GM21390 (cell line): ENCODE measurements at regions not wholly inside any gene's neighbourhood (a gene's known extent, or its start where the extent isn't known, plus 50 kb on each side); places are given as distances from the start of the nearest gene placed in this dataset.
"Not testable (repeated sequence)": the region's sequence is repeated elsewhere in the genome, so short reads cannot be mapped to it uniquely, and the experiment has no call there.

Experiments used
- ATAC-seq: cut with Tn5 transposase; IDR thresholded peaks from one replicate; pipeline ENCODE4 v1.9.1; 2021; ENCODE audit not compliant: unreplicated experiment

GRCh38 chr20:11467436-11467835 is 450.3 kb upstream of the BTBD3 start:
- no peak for ATAC-seq

- ATAC-seq: no peak
Observed at GRCh38 chr20:11468880-11469279, 448.8 kb upstream of the BTBD3 start.

GRCh38 chr20:11469795-11470435 is 447.8 kb upstream of the BTBD3 start:
- ATAC-seq: no peak

GRCh38 chr20:11473983-11474382 is 443.7 kb upstream of the BTBD3 start:
- no peak for ATAC-seq

- ATAC-seq: no peak
Observed at GRCh38 chr20:11483697-11484096, 434.0 kb upstream of the BTBD3 start.

GRCh38 chr20:11484479-11484878 is 433.2 kb upstream of the BTBD3 start:
- ATAC-seq: no peak

GRCh38 chr20:11492386-11492785 is 425.3 kb upstream of the BTBD3 start:
- no peak for ATAC-seq

GRCh38 chr20:11492846-11493245 is 424.8 kb upstream of the BTBD3 start:
- no peak for ATAC-seq

GRCh38 chr20:11496380-11496779 is 421.3 kb upstream of the BTBD3 start:
- ATAC-seq: no peak

GRCh38 chr20:11497545-11497944 is 420.1 kb upstream of the BTBD3 start:
- ATAC-seq: no peak

GRCh38 chr20:11499101-11499634 is 418.5 kb upstream of the BTBD3 start:
- no peak for ATAC-seq

GRCh38 chr20:11502061-11502460 is 415.6 kb upstream of the BTBD3 start:
- no peak for ATAC-seq

- ATAC-seq: no peak
Observed at GRCh38 chr20:11502671-11503070, 415.0 kb upstream of the BTBD3 start.

GRCh38 chr20:11509776-11510175 is 407.9 kb upstream of the BTBD3 start:
- no peak for ATAC-seq

- no peak for ATAC-seq
Observed at GRCh38 chr20:11511821-11512220, 405.9 kb upstream of the BTBD3 start.

GRCh38 chr20:11513241-11513745 is 404.4 kb upstream of the BTBD3 start:
- ATAC-seq: not testable (repeated sequence)

- no peak for ATAC-seq
Observed at GRCh38 chr20:11516448-11516847, 401.2 kb upstream of the BTBD3 start.

GRCh38 chr20:11520596-11520995 is 397.1 kb upstream of the BTBD3 start:
- no peak for ATAC-seq

GRCh38 chr20:11521476-11522365 is 396.0 kb upstream of the BTBD3 start:
- ATAC-seq: no peak

- ATAC-seq: no peak
Observed at GRCh38 chr20:11522366-11522741, 395.3 kb upstream of the BTBD3 start.

- no peak for ATAC-seq
Observed at GRCh38 chr20:11529047-11529446, 388.6 kb upstream of the BTBD3 start.

GRCh38 chr20:11537032-11537431 is 380.7 kb upstream of the BTBD3 start:
- no peak for ATAC-seq
